Islet precursor cell (in vitro differentiated cells): ENCODE measurements at regions not wholly inside any gene's neighbourhood (a gene's known extent, or its start where the extent isn't known, plus 50 kb on each side); places are given as distances from the start of the nearest gene placed in this dataset.
"Not testable (repeated sequence)": the region's sequence is repeated elsewhere in the genome, so short reads cannot be mapped to it uniquely, and the experiment has no call there.

ENCODE experiments used
- DNase-seq: peaks from one replicate; pipeline ENCODE4 v3.0.0-alpha.2; 2018

DNA sequence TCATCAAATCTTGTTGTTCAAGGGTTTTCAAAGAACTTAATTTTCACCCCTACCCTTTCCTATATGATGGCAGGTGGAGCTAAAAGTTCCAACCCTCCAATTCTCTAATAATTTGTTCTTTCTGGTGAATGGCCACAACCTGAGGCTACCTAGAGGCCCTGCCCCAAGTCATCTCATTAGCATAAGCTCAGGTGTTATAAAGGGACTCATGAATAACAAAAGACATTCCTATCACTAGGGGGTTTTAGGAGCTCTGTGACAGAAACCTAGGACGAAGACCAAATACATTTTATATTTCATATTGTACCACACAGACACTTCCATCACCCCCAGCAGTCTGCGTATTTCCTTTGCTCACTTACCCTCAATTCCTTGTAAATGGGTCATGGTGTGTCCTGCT, 483.6 kb upstream of the EPHA6 start:
- no peak for DNase-seq

- DNase-seq = no peak
These were observed 483.1 kb upstream of the EPHA6 start for GRCh38 chr3:96331341-96331740.

- DNase-seq = no peak
These were observed 479.6 kb upstream of the EPHA6 start for GRCh38 chr3:96334779-96335178.

DNA sequence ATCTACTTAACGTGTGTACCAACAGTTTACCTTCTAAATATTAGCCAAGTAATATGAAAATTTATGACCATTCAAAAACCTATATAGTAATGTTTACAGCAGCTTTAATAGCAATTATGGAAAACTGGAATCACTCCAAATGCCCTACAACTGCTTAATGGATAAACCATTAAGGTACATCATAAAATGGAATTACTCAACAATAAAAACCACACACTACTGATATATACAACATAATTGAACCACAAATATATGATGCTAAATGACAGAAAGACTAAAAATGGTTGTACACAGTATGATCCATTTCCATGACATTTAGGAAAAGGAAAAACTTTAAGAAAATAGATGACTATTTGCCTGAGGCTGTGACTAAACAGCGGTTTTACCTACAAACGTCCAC, 467.1 kb upstream of the EPHA6 start:
- DNase-seq = no peak

GRCh38 chr3:96351598-96351997, 462.8 kb upstream of the EPHA6 start:
- DNase-seq = not testable (repeated sequence)

GRCh38 chr3:96354106-96354505, 460.3 kb upstream of the EPHA6 start:
- DNase-seq = no peak

DNA sequence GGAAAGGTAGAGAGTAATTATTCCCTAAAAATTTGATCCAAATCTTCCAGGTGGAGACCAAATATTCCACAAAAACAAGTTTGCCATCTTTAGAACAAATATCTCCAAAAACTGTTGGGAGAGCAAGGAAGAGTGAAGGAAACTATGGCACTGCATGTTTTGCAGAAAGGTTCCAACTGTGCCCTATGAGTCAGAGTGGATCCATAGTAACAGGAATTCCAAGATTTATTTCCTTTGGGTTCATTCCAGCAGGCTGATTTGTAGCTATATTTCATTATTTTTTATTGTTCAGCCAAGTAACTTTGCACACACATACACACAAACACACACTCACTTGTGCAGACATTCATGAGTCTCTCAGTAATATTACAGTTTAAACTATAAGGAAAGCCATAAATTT, 459.7 kb upstream of the EPHA6 start:
- DNase-seq = no peak

DNA sequence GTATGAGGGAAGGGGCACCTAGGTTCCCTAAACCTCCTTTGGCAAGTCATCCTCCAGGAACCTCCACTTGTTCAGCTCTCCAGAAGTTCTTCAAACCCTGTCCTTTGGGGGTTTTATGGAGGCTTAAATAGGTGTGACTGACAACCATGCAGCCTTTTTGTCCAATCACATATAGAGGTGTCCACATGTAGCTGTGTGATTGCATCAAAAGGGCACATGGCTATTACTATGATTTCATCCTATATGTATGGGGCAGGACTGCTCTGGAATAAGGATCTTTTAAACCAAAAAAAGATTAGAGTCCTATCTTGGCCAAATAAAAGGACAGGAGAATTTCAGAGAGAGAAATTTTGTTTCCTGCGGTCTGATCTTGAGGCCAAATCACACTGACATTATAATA, 453.2 kb upstream of the EPHA6 start:
- DNase-seq = no peak

- DNase-seq = no peak
These were observed 443.8 kb upstream of the EPHA6 start for GRCh38 chr3:96370637-96371036.

DNA sequence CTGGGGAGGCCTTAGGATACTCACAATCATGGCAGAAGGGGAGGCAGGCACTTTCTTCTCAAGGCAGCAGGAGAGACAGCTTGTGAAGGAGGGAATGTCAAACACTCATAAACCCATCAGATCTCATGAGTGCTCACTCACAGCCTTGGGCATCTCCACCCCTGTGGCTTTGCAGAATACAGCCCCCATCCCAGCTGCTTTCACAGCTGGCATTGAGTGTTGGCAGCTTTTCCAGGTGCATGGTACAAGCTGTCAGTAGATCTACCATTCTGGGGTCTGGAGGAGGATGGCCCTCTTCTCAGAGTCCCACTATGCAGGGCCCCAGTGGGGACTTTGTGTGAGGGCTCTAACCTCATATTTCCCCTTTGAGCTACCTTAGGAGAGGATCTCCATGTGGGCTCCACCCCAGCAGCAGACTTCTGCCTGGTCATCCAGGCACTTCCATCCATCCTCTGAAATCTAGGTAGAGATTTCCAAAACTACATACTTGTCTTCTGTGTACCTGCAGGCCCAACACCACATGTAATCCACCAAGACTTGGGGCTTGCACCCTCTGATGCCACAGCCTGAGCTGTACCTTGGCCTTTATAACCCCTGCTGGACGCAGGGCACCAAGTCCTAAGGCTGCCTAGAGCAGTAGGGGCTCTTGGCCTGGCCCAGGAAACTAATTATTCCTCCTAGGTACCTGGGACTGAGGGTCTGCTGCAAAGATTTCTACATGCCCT, 404.2 kb upstream of the EPHA6 start:
- no peak for DNase-seq

DNA sequence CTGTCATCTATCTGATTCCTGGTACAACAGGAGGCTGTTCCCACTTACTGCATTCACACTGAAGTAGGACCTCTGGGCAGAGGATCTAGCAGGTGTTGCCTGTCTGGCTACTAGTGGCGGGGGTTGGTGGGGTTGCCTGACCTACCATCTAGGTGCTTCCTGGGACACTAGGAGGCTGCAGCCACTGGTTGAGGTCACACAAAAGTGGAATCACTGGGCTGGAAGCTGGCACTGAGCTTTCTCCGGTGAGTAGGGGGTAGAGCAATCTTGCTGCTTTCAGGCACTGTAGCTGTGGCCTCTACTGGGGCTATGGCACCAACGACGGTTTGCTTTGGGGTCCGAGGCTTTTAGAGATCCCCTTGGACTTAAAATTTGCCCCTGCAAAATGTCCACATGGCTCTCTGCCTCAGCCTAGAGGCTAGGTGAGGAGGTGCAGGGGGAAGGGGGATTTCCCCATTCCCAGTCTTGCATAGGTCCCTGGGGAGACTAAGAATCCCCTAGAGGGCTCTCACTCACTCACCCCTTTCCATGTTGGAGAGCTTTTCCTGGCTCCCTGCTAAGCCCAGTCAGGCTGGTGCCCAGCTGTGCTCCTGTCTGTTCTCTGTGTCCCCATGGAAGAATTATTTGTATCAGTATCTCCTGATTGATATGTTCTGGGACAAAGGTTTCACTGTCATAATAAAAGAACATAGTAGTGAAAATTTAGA, 397.7 kb upstream of the EPHA6 start:
- no peak for DNase-seq

- DNase-seq = no peak
These were observed 386.3 kb upstream of the EPHA6 start for GRCh38 chr3:96428097-96428496.

GRCh38 chr3:96430079-96430478, 384.3 kb upstream of the EPHA6 start:
- DNase-seq = no peak

DNA sequence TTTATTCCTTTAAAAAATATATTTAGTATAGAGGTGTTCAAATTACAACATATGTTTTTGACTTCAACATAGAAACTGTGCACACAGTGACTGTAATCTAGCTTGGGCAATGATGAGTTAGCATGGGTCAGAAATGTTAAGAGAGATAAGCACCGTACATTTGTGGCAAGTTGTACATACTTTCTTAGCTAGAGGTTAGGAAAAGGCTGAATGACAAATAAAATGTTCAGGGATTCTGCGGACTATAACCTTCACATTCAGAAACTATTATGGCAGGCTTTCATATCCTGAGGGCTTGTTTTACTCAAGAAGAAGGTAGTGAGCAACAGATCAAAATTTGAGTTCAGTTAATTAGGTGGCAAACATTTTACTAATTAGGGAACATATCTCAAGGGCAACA, 379.7 kb upstream of the EPHA6 start:
- no peak for DNase-seq

DNA sequence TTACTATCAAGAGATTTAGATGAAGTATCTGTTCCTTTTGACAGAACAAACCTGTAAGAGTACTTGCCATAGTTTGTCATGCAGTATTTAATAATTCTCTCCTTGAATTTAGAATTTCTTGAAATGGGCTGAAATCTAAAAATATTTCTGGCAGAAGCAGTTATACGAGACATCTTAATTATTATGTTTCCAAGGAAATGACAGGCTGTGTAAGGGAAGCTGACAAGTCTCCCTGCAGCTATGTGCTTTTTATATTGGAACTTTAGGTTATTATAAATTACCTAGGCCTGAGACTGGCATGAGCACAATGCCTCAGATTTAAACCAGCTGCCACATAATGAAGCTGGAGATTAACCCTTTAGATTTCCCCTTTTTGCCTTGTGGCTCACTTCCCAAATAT, 365.0 kb upstream of the EPHA6 start:
- DNase-seq = no peak

GRCh38 chr3:96449803-96450202, 364.6 kb upstream of the EPHA6 start:
- no peak for DNase-seq

- no peak for DNase-seq
These were observed 363.7 kb upstream of the EPHA6 start for GRCh38 chr3:96450699-96451098.

- DNase-seq = no peak
These were observed 348.9 kb upstream of the EPHA6 start for GRCh38 chr3:96465521-96465920.

DNA sequence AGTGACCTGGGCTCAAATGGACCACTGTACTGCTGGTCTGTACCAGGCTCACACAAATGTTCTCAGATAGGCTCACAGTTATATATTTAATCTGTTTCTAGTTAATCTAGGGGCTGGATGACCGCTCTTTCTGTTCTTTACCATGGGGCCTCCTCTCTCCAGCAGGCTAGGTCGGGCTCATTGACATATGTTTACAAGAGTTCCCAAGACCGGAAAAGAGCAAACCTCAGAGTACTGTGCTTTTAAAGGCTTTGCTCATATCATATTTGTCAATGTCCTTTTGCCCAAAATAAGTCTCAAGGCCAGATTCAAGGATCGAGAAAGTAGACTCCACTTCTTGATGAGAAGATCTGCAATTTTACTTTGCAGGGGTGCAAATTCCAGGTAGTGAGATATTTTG, 348.0 kb upstream of the EPHA6 start:
- DNase-seq = no peak

GRCh38 chr3:96467639-96468038, 346.8 kb upstream of the EPHA6 start:
- no peak for DNase-seq

DNA sequence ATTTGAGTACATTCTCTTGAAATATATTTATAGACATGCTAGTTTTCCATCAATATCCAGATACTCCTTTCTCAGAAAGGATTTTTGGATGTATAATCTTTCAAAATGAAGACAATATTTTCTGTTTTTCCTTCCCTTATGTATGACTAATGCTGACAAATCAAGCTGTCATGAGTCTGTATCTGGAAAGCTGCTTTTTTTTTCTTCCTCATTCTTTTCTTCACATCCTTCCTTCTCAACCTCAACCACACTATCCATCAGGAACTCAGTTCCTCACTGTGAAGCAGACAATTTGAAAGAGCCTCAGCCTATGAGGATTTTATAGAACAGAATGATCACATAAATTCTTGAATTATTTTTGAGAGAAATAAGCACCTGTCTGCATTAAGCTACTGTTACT, 335.9 kb upstream of the EPHA6 start:
- DNase-seq = no peak

DNA sequence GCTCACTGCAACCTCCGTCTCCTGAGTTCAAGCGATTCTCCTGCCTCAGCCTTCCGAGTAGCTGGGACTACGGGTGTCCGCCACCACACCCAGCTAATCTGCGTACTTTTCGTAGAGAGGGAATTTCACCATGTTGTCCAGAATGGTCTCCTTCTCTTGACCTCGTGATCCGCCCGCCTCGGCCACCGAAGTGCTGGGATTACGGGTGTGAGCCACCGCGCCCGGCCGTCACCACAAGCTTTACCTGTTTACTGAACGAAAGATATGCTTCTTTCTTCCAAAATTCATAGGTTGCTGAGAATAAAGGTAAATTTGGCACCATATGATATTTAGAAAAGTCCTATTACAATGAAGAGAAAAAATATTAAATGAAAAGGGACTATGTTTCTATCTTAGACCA, 333.5 kb upstream of the EPHA6 start:
- no peak for DNase-seq

DNA sequence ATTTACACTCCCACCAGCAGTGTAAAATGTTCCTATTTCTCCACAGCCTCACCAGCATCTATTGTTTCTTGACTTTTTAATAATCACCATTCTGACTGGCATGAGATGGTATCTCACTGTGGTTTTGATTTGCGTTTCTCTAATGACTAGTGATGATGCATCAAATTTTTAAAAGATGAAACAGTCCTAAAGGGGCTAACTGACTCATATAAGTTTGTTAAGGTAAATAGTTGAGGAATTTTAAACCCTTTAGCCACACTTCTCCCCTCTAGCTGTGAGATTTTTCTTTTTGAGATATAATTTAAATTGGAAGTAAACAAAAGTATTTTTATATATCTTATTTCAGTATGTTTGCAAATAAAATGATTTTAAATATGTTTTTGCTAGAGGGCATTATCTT, 331.2 kb upstream of the EPHA6 start:
- not testable (repeated sequence) for DNase-seq

DNA sequence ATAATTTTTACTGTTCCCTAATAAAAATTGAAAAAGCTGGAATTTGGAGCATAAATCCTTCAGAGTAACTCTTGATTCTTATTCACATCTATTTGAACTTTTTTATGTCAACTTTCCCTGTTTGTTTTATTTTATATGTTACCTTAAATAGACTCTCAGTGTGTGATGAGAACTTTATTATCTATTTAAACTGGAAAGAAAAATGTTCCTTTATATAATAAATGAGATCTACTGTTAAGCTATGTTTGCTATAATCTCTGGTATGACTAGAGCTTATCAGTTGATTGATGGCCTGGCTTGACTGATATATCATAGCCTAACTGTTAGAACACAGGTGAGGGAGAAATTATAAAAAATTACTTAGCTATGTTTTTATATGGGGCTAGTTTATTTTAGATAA, 330.6 kb upstream of the EPHA6 start:
- DNase-seq = no peak

DNA sequence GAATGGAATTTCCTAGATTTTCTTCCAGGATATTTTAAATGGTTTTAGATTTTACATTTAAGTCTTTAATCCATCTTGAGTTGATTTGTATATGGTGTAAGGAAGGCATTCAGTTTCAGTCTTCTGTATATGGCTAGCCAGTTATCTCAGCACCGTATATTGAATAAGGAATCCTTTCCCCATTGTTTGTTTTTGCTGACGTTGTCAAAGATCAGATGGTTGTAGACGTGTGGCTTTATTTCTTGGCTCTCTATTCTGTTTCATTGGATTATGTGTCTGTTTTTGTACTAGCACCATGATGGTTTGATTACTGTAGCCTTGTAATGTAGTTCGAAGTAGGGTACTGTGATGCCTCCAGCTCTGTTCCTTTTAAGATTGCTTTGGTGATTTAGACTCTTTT, 325.7 kb upstream of the EPHA6 start:
- no peak for DNase-seq
